Neural cell (in vitro differentiated cells): ENCODE measurements at regions not wholly inside any gene's neighbourhood (a gene's known extent, or its start where the extent isn't known, plus 50 kb on each side); places are given as distances from the start of the nearest gene placed in this dataset.

Experiments used
- H2AFZ ChIP-seq: fragments of 200-600, 300-800 bp; sonication (generic), shearing (Covaris generic); 2 replicates; pipeline ENCODE4 v1.6.0; 2014; ENCODE audit warnings: low read depth, mild to moderate bottlenecking, antibody characterized with exemption, low read length, moderate library complexity
- H3F3A ChIP-seq: fragments of 200-600 bp; shearing (Covaris generic); 2 replicates; pipeline ENCODE4 v1.6.1; 2016; ENCODE audit warnings: mild to moderate bottlenecking, moderate library complexity, mixed read lengths, antibody characterized with exemption, low read length; ENCODE audit not compliant: insufficient read depth, poor library complexity, severe bottlenecking
- H3K27ac ChIP-seq: fragments of 200-600, 300-800 bp; sonication (generic), shearing (Covaris generic); 2 replicates; pipeline ENCODE4 v1.5.1; 2014; ENCODE audit warnings: mild to moderate bottlenecking, low read length, moderate library complexity
- H3K27me3 ChIP-seq: fragments of 300-800, 200-600 bp; sonication (generic), shearing (Covaris generic); 2 replicates; pipeline ENCODE4 v1.6.0; 2014; ENCODE audit warnings: mild to moderate bottlenecking, low read depth, low read length, moderate library complexity; ENCODE audit not compliant: insufficient read depth
- H3K36me3 ChIP-seq: fragments of 300-800, 200-600 bp; sonication (generic), shearing (Covaris generic); 2 replicates; pipeline ENCODE4 v1.5.1; 2014; ENCODE audit warnings: mild to moderate bottlenecking, antibody characterized with exemption, low read length, moderate library complexity; ENCODE audit not compliant: insufficient read depth
- H3K4me2 ChIP-seq: fragments of 300-800, 200-600 bp; sonication (generic), shearing (Covaris generic); 2 replicates; pipeline ENCODE4 v1.6.0; 2014; ENCODE audit warnings: mild to moderate bottlenecking, low read length
- H3K4me3 ChIP-seq: fragments of 300-800, 200-600 bp; sonication (generic), shearing (Covaris generic); 2 replicates; pipeline ENCODE4 v1.5.1; 2014; ENCODE audit warnings: mild to moderate bottlenecking, low read length, moderate library complexity
- H3K79me2 ChIP-seq: fragments of 200-600 bp; shearing (Covaris generic); replicated peaks from 2 replicates; pipeline ENCODE4 v1.6.0; 2014; ENCODE audit warnings: mild to moderate bottlenecking, low read length, moderate library complexity; ENCODE audit not compliant: insufficient read depth
- H3K9ac ChIP-seq: fragments of 300-800, 200-600 bp; sonication (generic), shearing (Covaris generic); 2 replicates; pipeline ENCODE4 v1.6.1; 2016; ENCODE audit warnings: mild to moderate bottlenecking, low read length, mixed read lengths
- H3K9me2 ChIP-seq: fragments of 200-600 bp; shearing (Covaris generic); 2 replicates; pipeline ENCODE4 v1.6.1; 2016; ENCODE audit warnings: mild to moderate bottlenecking, low read length, mixed read lengths; ENCODE audit not compliant: insufficient read depth
- H3K9me3 ChIP-seq: fragments of 200-600, 300-800 bp; sonication (generic), shearing (Covaris generic); 2 replicates; pipeline ENCODE4 v1.6.1; 2016; ENCODE audit warnings: mild to moderate bottlenecking, mixed run types, low read length, moderate library complexity, mixed read lengths
- H4K20me1 ChIP-seq: fragments of 200-600 bp; shearing (Covaris generic); 2 replicates; pipeline ENCODE4 v1.6.1; 2016; ENCODE audit warnings: mild to moderate bottlenecking, mixed run types; ENCODE audit not compliant: insufficient read depth
- CTCF ChIP-seq: fragments of 450-650 bp; IDR thresholded peaks from 2 replicates; pipeline ENCODE4 v1.5.1; 2014; ENCODE audit warnings: antibody characterized with exemption, mild to moderate bottlenecking, moderate library complexity; ENCODE audit not compliant: poor library complexity, severe bottlenecking
- EP300 ChIP-seq: fragments of 450-650 bp; conservative IDR thresholded peaks from 2 replicates; pipeline ENCODE4 v1.6.1; 2014; ENCODE audit warnings: antibody characterized with exemption, mild to moderate bottlenecking, moderate library complexity; ENCODE audit not compliant: poor library complexity, severe bottlenecking
- EZH2 ChIP-seq: fragments of 200-600, 300-800 bp; shearing (Covaris generic), sonication (generic); IDR thresholded peaks from 2 replicates; pipeline ENCODE4 v1.6.1; 2014; ENCODE audit warnings: antibody characterized with exemption, low read length, borderline replicate concordance, mild to moderate bottlenecking; ENCODE audit not compliant: insufficient read depth, poor library complexity, severe bottlenecking
- MXI1 ChIP-seq: fragments of 450-650 bp; conservative IDR thresholded peaks from 2 replicates; pipeline ENCODE4 v1.6.1; 2014; ENCODE audit warnings: antibody characterized with exemption, mild to moderate bottlenecking; ENCODE audit not compliant: poor library complexity, severe bottlenecking
- POLR2AphosphoS5 ChIP-seq: IDR thresholded peaks from 2 replicates; pipeline ENCODE4 v1.6.1; 2012
- RAD21 ChIP-seq: fragments of 450-650 bp; conservative IDR thresholded peaks from 2 replicates; pipeline ENCODE4 v1.6.1; 2014; ENCODE audit warnings: antibody characterized with exemption, mild to moderate bottlenecking, moderate library complexity
- REST ChIP-seq: IDR thresholded peaks from 2 replicates; pipeline ENCODE4 v1.6.1; 2012; ENCODE audit warnings: borderline replicate concordance
- SMC3 ChIP-seq: fragments of 450-650 bp; conservative IDR thresholded peaks from 2 replicates; pipeline ENCODE4 v1.6.1; 2014; ENCODE audit warnings: antibody characterized with exemption, mild to moderate bottlenecking, moderate library complexity; ENCODE audit not compliant: poor library complexity
- TAF1 ChIP-seq: IDR thresholded peaks from 2 replicates; pipeline ENCODE4 v1.6.1; 2012; ENCODE audit warnings: low read depth

GRCh38 chr10:64468219-64468618, 947.0 kb downstream of the REEP3 start:
- Histone ChIP-seq H3K4me2 (no peak overlapping the region), H3K4me3 (no peak overlapping the region), H3K9me2 (no peaks in the 10 kb centered on the region), H2AFZ (no peak overlapping the region), H3K9ac (no peak overlapping the region), H3K27ac (no peak overlapping the region), H3F3A (no peaks in the 10 kb centered on the region), H3K36me3 (no peaks in the 10 kb centered on the region), H4K20me1 (no peaks in the 10 kb centered on the region), H3K27me3 (no peaks in the 10 kb centered on the region), H3K9me3 (no peaks in the 10 kb centered on the region), H3K79me2 (no peaks in the 10 kb centered on the region)
- no peak for TF ChIP-seq EZH2
- no peak for TF ChIP-seq REST

- Histone ChIP-seq H3F3A (no peaks in the 10 kb centered on the region), H4K20me1 (no peaks in the 10 kb centered on the region), H3K36me3 (no peaks in the 10 kb centered on the region), H3K9me2 (no peaks in the 10 kb centered on the region), H3K9me3 (no peaks in the 10 kb centered on the region), H3K79me2 (no peaks in the 10 kb centered on the region), H3K4me2 (no peak overlapping the region), H3K27ac (no peak overlapping the region), H3K9ac (no peak overlapping the region), H3K4me3 (no peak overlapping the region), H2AFZ (no peak overlapping the region), H3K27me3 (no peaks in the 10 kb centered on the region)
- TF ChIP-seq MXI1 (no peak), EZH2 (no peak), SMC3 (no peak), RAD21 (no peak), TAF1 (no peak), EP300 (no peak), CTCF (no peak), REST (no peak), POLR2AphosphoS5 (no peak)
These were observed 955.3 kb downstream of the REEP3 start for GRCh38 chr10:64476506-64476905.
